ENCODE measurements at regions not wholly inside any gene's neighbourhood (a gene's known extent, or its start where the extent isn't known, plus 50 kb on each side); places are given as distances from the start of the nearest gene placed in this dataset.

DNA sequence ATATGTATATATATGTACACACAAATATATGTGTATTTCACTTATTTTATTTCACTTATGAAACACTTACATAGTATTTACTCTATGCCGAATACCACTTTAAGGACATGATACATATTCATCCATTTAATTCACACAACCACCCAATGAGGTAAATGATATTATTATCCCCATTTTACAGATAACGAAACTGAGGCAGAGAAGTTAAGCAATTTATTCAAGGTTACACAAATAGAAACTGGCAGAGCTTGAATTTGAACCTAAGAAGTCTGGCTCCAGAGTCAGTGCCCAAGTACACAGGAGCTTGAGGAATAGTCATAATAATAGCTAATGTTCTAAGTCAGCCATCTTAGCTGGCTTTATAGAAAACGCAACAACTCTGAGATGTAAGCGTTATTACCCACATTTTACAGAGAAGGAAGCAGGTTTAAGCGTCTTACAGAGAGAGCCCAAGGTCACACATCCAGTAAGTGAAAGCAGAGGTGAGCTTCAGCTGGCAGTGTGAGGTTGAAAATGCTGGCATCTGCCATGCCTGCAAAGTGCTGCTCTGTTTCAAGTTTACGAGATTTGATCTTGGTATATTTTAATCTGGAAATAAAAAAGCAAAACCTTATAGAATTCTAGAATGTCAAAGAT lies 326.9 kb downstream of the LPIN1 start:
- H3K27ac ChIP-seq (ENCODE audit: low read depth in 1 of 3, low read length in 2 of 3) = no peak overlapping the region
- H3K4me3 ChIP-seq (ENCODE audit: low read depth in 1 of 3, low read length in 3 of 3) = no peak overlapping the region
- 75 to 88% (median 78%) methylated on average over 6 of the region's 6 CpGs for WGBS, 3 donors
- no peaks in the 10 kb centered on the region for H3K27me3 ChIP-seq (ENCODE audit: control insufficient read depth in 3 of 3, insufficient read depth in 3 of 3, low read length in 3 of 3)
- H3K4me1 ChIP-seq (ENCODE audit: control insufficient read depth in 3 of 3, insufficient read depth in 2 of 3, low read depth in 1 of 3, low read length in 2 of 3) = no peaks in the 10 kb centered on the region
- DNase-seq (no peak), FAIRE-seq (no peak)
- H3K9me3 ChIP-seq (ENCODE audit: control insufficient read depth in 2 of 2, insufficient read depth in 1 of 2, low read depth in 1 of 2, low read length in 1 of 2) = no peaks in the 10 kb centered on the region
- H3K36me3 ChIP-seq (ENCODE audit: control insufficient read depth in 3 of 3, insufficient read depth in 2 of 3, low read depth in 1 of 3, low read length in 3 of 3) = no peaks in the 10 kb centered on the region

DNA sequence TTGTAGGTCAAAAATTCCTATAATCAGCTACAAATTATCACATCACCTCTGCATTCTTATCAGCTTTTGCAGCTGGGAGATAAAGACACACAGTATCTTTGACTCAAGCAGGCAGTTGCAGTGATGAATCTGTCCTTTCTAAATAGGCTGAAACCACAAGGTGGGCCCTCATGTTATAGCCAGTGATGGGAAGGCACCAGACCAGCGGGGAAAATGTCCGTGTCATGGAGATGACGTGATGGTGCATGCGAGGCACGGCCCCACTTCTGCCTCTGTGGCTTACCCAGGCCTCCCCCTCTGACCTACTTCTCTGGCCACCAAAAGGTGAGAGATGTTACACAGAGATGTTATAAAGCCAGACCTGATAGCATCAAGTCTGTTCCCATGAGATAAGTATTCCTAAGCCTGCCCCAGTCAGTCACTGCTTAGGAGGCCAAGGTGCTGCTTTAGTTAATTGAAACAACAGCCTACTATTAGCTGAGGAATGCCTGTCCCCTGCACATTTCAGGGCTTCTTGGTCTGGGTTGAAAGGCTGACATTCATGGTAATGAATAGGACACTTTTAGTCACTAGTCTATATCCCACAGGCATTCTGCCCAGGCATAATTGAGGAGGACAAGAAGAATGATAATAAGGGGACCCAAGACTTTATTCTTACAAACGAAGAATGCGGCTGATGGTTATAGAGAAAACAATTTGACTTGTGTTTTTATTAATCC lies 327.9 kb downstream of the LPIN1 start:
- WGBS, 3 donors = 77 to 82% (median 80%) methylated on average over 7 of the region's 7 CpGs
- H3K9me3 ChIP-seq (ENCODE audit: control insufficient read depth in 2 of 2, insufficient read depth in 1 of 2, low read depth in 1 of 2, low read length in 1 of 2) = no peaks in the 10 kb centered on the region
- no peak overlapping the region for H3K4me3 ChIP-seq (ENCODE audit: low read depth in 1 of 3, low read length in 3 of 3)
- FAIRE-seq (no peak), DNase-seq (peak in 1 of 2 donors; percentile 6)
- H3K36me3 ChIP-seq (ENCODE audit: control insufficient read depth in 3 of 3, insufficient read depth in 2 of 3, low read depth in 1 of 3, low read length in 3 of 3) = no peaks in the 10 kb centered on the region
- no peaks in the 10 kb centered on the region for H3K27me3 ChIP-seq (ENCODE audit: control insufficient read depth in 3 of 3, insufficient read depth in 3 of 3, low read length in 3 of 3)
- no peaks in the 10 kb centered on the region for H3K4me1 ChIP-seq (ENCODE audit: control insufficient read depth in 3 of 3, insufficient read depth in 2 of 3, low read depth in 1 of 3, low read length in 2 of 3)
- no peak overlapping the region for H3K27ac ChIP-seq (ENCODE audit: low read depth in 1 of 3, low read length in 2 of 3)

DNA sequence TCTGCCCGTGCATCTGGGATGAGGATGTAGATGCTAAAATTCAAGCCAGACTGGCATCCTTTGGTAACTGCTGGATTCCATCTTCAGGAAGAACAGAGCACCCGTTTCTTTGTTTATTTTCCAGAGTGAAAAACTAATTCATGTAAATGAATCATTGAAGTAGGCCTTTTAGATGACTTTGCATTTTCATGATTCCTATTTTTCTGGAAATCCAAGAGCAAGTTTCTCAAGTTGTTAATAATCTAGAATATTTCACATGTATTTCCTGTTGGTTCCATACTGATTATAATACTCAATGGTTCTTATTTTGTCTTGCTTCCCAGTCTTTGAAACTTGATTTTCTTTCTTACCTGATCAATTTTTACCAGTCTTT lies 328.4 kb downstream of the LPIN1 start:
- WGBS, 3 donors = 55 to 70% (median 61%) methylated on average over 2 of the region's 2 CpGs
- H3K4me3 ChIP-seq (ENCODE audit: low read depth in 1 of 3, low read length in 3 of 3) = no peak overlapping the region
- H3K4me1 ChIP-seq (ENCODE audit: control insufficient read depth in 3 of 3, insufficient read depth in 2 of 3, low read depth in 1 of 3, low read length in 2 of 3) = no peaks in the 10 kb centered on the region
- no peak for DNase-seq
- no peak for FAIRE-seq
- no peaks in the 10 kb centered on the region for H3K9me3 ChIP-seq (ENCODE audit: control insufficient read depth in 2 of 2, insufficient read depth in 1 of 2, low read depth in 1 of 2, low read length in 1 of 2)
- H3K27me3 ChIP-seq (ENCODE audit: control insufficient read depth in 3 of 3, insufficient read depth in 3 of 3, low read length in 3 of 3) = no peaks in the 10 kb centered on the region
- H3K36me3 ChIP-seq (ENCODE audit: control insufficient read depth in 3 of 3, insufficient read depth in 2 of 3, low read depth in 1 of 3, low read length in 3 of 3) = no peaks in the 10 kb centered on the region
- no peak overlapping the region for H3K27ac ChIP-seq (ENCODE audit: low read depth in 1 of 3, low read length in 2 of 3)

DNA sequence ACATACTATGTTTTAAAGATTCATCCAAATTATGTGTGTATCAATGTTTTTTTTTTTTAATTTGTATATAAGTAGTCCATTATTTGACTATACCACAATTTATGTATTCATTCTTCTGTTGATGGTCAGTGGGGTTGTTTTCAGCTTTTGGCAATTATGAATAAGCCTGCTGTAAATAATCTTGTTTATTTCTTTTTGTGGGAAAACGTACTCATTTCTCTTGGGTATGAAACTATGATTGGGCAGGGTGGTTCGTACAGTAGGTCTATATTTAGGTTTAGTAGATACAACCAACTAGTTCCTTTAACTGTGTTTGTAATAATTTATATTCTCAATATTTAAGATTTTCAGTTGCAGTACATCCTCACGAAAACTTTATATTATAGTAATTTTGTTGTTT lies 329.2 kb downstream of the LPIN1 start:
- Histone ChIP-seq H3K4me3 (ENCODE audit: low read depth in 1 of 3, low read length in 3 of 3) (no peak overlapping the region), H3K9me3 (ENCODE audit: control insufficient read depth in 2 of 2, insufficient read depth in 1 of 2, low read depth in 1 of 2, low read length in 1 of 2) (no peaks in the 10 kb centered on the region), H3K27ac (ENCODE audit: low read depth in 1 of 3, low read length in 2 of 3) (no peak overlapping the region), H3K27me3 (ENCODE audit: control insufficient read depth in 3 of 3, insufficient read depth in 3 of 3, low read length in 3 of 3) (no peaks in the 10 kb centered on the region), H3K36me3 (ENCODE audit: control insufficient read depth in 3 of 3, insufficient read depth in 2 of 3, low read depth in 1 of 3, low read length in 3 of 3) (no peaks in the 10 kb centered on the region), H3K4me1 (ENCODE audit: control insufficient read depth in 3 of 3, insufficient read depth in 2 of 3, low read depth in 1 of 3, low read length in 2 of 3) (no peaks in the 10 kb centered on the region)
- DNase-seq = no peak
- no peak for FAIRE-seq
- 77 to 84% (median 84%) methylated on average over 3 of the region's 3 CpGs for WGBS, 3 donors

DNA sequence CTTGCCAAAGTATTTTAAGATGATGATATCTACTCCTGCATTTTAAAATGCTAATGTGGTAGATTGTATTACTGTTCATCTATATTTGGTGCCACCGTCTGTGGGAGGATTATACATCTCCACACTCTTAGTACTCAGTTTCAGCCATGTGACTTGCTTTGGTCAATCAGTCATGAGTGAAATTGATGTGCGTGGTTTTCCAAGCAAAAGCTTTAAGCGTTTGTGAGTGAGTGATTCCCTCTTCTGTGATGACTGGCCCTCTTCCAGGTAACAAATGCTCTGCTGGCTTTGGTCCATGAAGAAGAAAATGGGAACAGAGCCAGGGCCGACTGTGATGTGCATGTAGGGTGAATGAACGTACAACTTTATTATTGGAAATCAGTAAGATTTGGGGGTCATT lies 330.4 kb downstream of the LPIN1 start:
- Histone ChIP-seq H3K4me3 (ENCODE audit: low read depth in 1 of 3, low read length in 3 of 3) (no peak overlapping the region), H3K36me3 (ENCODE audit: control insufficient read depth in 3 of 3, insufficient read depth in 2 of 3, low read depth in 1 of 3, low read length in 3 of 3) (no peaks in the 10 kb centered on the region), H3K4me1 (ENCODE audit: control insufficient read depth in 3 of 3, insufficient read depth in 2 of 3, low read depth in 1 of 3, low read length in 2 of 3) (no peaks in the 10 kb centered on the region), H3K27me3 (ENCODE audit: control insufficient read depth in 3 of 3, insufficient read depth in 3 of 3, low read length in 3 of 3) (no peaks in the 10 kb centered on the region), H3K9me3 (ENCODE audit: control insufficient read depth in 2 of 2, insufficient read depth in 1 of 2, low read depth in 1 of 2, low read length in 1 of 2) (no peaks in the 10 kb centered on the region), H3K27ac (ENCODE audit: low read depth in 1 of 3, low read length in 2 of 3) (no peak overlapping the region)
- DNase-seq (no peak), FAIRE-seq (no peak)
- 52 to 69% (median 65%) methylated on average over 5 of the region's 5 CpGs for WGBS, 3 donors

DNA sequence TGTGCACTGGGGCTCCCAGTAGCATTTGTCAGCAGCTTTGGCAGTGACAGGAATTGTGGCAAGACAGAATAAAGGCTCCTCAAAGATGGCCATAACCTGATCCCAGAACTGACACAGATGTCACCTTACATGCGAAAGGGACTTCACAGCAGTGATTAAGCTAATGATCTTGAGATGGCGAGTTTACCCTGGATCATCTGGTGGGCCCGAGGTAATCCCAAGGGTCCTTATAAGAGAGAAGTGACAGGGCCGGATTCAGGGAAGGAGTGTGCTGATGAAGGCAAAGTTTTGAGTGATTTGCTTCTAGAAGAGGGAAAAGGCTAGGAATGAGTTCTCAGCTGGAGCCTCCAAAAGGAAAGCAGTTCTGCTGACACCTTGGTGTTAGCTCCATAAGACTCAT lies 333.9 kb downstream of the LPIN1 start:
- FAIRE-seq = no peak
- Histone ChIP-seq H3K9me3 (ENCODE audit: control insufficient read depth in 2 of 2, insufficient read depth in 1 of 2, low read depth in 1 of 2, low read length in 1 of 2) (no peaks in the 10 kb centered on the region), H3K36me3 (ENCODE audit: control insufficient read depth in 3 of 3, insufficient read depth in 2 of 3, low read depth in 1 of 3, low read length in 3 of 3) (no peaks in the 10 kb centered on the region), H3K27ac (ENCODE audit: low read depth in 1 of 3, low read length in 2 of 3) (no peak overlapping the region), H3K4me1 (ENCODE audit: control insufficient read depth in 3 of 3, insufficient read depth in 2 of 3, low read depth in 1 of 3, low read length in 2 of 3) (no peaks in the 10 kb centered on the region), H3K4me3 (ENCODE audit: low read depth in 1 of 3, low read length in 3 of 3) (no peak overlapping the region), H3K27me3 (ENCODE audit: control insufficient read depth in 3 of 3, insufficient read depth in 3 of 3, low read length in 3 of 3) (no peaks in the 10 kb centered on the region)
- 83 to 89% (median 87%) methylated on average over 4 of the region's 4 CpGs for whole genome bisulfite sequencing, 3 donors
- no peak for DNase-seq

DNA sequence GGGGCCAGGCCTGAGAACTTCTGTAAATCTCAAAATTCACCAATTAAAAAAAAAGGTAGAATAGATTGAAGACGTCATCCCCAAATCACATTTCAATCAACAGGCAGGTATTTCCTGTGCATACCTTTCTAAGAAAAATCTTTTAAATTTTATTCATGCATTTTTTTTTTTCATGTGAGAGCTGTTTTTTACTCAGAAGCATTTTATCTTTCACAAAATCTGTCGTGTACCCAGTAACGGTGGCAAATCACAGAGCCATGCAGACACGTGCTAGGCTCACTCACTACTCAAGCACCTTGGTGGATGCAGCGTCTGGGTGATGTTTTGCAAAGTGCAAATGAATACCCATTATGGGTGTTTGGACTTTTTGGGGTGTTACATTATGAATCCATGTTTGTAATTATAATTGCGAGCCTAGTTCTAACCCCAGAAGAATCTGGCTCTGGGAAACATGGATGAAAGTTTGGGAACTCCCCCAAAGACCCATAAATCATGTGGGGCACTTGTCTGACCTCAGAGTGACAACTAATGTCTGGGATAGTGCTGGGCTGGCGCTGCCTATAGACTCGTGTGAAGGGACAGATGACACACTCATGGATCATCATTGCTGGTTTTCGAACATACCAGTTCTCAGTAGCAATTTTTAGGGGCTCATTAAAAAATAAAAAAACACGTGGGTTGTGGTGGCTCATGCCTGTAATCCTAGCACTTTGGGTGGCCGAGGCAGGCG lies 335.2 kb downstream of the LPIN1 start:
- H3K27me3 ChIP-seq (ENCODE audit: control insufficient read depth in 3 of 3, insufficient read depth in 3 of 3, low read length in 3 of 3) = no peaks in the 10 kb centered on the region
- WGBS, 3 donors = 71 to 81% (median 74%) methylated on average over 12 of the region's 12 CpGs
- no peak overlapping the region for H3K4me3 ChIP-seq (ENCODE audit: low read depth in 1 of 3, low read length in 3 of 3)
- H3K36me3 ChIP-seq (ENCODE audit: control insufficient read depth in 3 of 3, insufficient read depth in 2 of 3, low read depth in 1 of 3, low read length in 3 of 3) = no peaks in the 10 kb centered on the region
- H3K9me3 ChIP-seq (ENCODE audit: control insufficient read depth in 2 of 2, insufficient read depth in 1 of 2, low read depth in 1 of 2, low read length in 1 of 2) = no peaks in the 10 kb centered on the region
- no peak overlapping the region for H3K27ac ChIP-seq (ENCODE audit: low read depth in 1 of 3, low read length in 2 of 3)
- DNase-seq = no peak
- no peaks in the 10 kb centered on the region for H3K4me1 ChIP-seq (ENCODE audit: control insufficient read depth in 3 of 3, insufficient read depth in 2 of 3, low read depth in 1 of 3, low read length in 2 of 3)
- no peak for FAIRE-seq

DNA sequence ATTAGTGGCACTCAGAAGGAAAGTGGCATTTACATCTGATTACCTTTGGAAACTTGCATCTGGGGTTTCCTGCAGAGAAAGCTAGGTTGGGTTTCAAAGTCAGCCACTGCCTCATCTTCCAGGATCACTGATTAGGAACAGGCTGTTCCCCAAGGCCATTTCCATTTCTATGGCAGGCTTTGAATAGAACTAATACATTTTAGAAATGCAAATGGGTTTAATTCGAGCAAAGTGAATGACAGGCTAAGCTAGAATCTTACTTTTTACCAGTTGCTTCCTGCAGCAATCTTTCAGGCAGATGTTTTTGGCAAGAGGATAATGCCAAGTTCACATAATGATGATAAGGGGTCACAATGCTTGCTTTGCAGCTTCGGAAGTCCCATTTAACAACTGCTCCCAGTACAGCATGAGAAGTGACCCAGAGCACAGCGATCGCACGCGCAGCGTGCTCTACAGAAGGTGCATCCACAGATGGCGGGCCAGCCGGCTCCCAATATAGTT lies 336.7 kb downstream of the LPIN1 start:
- Histone ChIP-seq H3K4me1 (ENCODE audit: control insufficient read depth in 3 of 3, insufficient read depth in 2 of 3, low read depth in 1 of 3, low read length in 2 of 3) (no peaks in the 10 kb centered on the region), H3K9me3 (ENCODE audit: control insufficient read depth in 2 of 2, insufficient read depth in 1 of 2, low read depth in 1 of 2, low read length in 1 of 2) (no peaks in the 10 kb centered on the region), H3K4me3 (ENCODE audit: low read depth in 1 of 3, low read length in 3 of 3) (no peak overlapping the region), H3K27ac (ENCODE audit: low read depth in 1 of 3, low read length in 2 of 3) (no peak overlapping the region), H3K36me3 (ENCODE audit: control insufficient read depth in 3 of 3, insufficient read depth in 2 of 3, low read depth in 1 of 3, low read length in 3 of 3) (no peaks in the 10 kb centered on the region), H3K27me3 (ENCODE audit: control insufficient read depth in 3 of 3, insufficient read depth in 3 of 3, low read length in 3 of 3) (no peaks in the 10 kb centered on the region)
- no peak for DNase-seq
- 73 to 81% (median 77%) methylated on average over 9 of the region's 9 CpGs for WGBS, 3 donors
- FAIRE-seq = no peak
